ENCODE measurements at regions not wholly inside any gene's neighbourhood (a gene's known extent, or its start where the extent isn't known, plus 50 kb on each side); places are given as distances from the start of the nearest gene placed in this dataset.

DNA sequence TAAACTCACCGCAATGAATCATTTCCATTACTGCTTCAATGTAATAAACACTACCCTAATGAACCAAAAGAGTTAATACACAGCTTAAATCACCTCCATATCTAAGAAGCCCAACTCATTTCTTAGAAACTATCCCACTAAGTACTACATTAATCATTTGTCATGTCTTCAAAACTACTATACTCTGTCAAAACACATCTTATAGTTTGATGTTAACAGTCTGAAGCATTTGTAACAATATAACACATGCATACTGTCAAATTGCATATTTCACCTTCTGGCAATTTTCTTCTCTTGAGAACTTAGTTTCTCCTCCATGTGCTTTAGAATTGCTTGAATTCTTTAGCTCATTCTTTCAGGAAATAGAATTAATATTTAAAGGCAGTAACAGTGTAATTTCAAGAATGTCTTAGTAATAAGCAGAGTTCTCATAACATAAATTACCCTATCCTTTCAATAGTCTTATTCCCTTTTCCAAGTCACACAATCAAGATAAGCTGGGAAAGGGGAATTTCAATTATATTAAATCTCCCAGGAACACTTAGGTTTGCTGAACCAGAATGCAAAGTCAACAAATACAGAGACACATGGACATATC lies 199.7 kb downstream of the ATPSCKMT start:
- no peak overlapping the region for H2BK5ac ChIP-seq (ENCODE audit: insufficient read length, low read length)
- Mint-ChIP-seq H3K36me3 (ENCODE audit: insufficient read depth in 1 of 3, low read depth in 3 of 3) (peaks cover 28 to 34% (median 30%) of the 10 kb centered on the region in 3 experiments), H3K4me3 (no peak overlapping the region), H3K9me3 (peaks cover 38 to 44% of the 10 kb centered on the region in 2 experiments), H3K4me1 (peaks cover 12% of the 10 kb centered on the region in 2 experiments), H3K27ac (no peak overlapping the region), H3K27me3 (ENCODE audit: low read depth) (peaks cover 6% of the 10 kb centered on the region; the same call in 1 of the 2 replicates)
- DNase-seq: no peak
- no peak overlapping the region for H3K23ac ChIP-seq (ENCODE audit: insufficient read length, low read depth, low read length)
- no peaks in the 10 kb centered on the region for H3K4me1 ChIP-seq (ENCODE audit: insufficient read depth, low read length)
- H3K18ac ChIP-seq (ENCODE audit: insufficient read length, low read depth, low read length): no peak overlapping the region
- no peak overlapping the region for H2AFZ ChIP-seq (ENCODE audit: low read length)
- no peak overlapping the region for H3K27ac ChIP-seq (ENCODE audit: insufficient read length, low read depth, low read length)
- H3K14ac ChIP-seq (ENCODE audit: insufficient read depth, low read length): no peak overlapping the region
- H3K27me3 ChIP-seq (ENCODE audit: insufficient read depth, low read length): no peaks in the 10 kb centered on the region
- no peaks in the 10 kb centered on the region for H3K23me2 ChIP-seq (ENCODE audit: insufficient read length, low read depth, low read length, poor library complexity, severe bottlenecking)
- no CpG with 5 or more reads among the region's 1 CpG for whole genome bisulfite sequencing (ENCODE audit: extremely low coverage, insufficient read length, low lambda C conversion rate)
- peaks cover 16% of the 10 kb centered on the region for H3K9me3 ChIP-seq (ENCODE audit: control insufficient read depth, low read depth, low read length)
- H2BK120ac ChIP-seq (ENCODE audit: low read depth, low read length, poor library complexity, severe bottlenecking): no peak overlapping the region
- H2AK5ac ChIP-seq (ENCODE audit: insufficient read length, low read length): no peak overlapping the region
- no peaks in the 10 kb centered on the region for H4K20me1 ChIP-seq (ENCODE audit: control insufficient read depth, insufficient read depth, insufficient read length)
- H3K79me2 ChIP-seq (ENCODE audit: insufficient read depth, low read length): no peaks in the 10 kb centered on the region
- no peak overlapping the region for H4K8ac ChIP-seq (replicated peaks; ENCODE audit: insufficient read length, low read depth, low read length)
- no peaks in the 10 kb centered on the region for H3K79me1 ChIP-seq (ENCODE audit: insufficient read depth, low read depth, low read length, poor library complexity, severe bottlenecking)
- no peak overlapping the region for H2BK12ac ChIP-seq (ENCODE audit: insufficient read length, low read depth, low read length)
- no peak overlapping the region for H3K56ac ChIP-seq (ENCODE audit: insufficient read length, low read depth, low read length)
- no peak overlapping the region for H3K4ac ChIP-seq (ENCODE audit: low read depth, low read length)
- H2BK15ac ChIP-seq (ENCODE audit: low read depth, low read length): no peak overlapping the region
- no peak overlapping the region for H3K9ac ChIP-seq (ENCODE audit: extremely low read depth, insufficient read length, low read length)
- H4K5ac ChIP-seq (ENCODE audit: insufficient read length, low read depth, low read length): no peak overlapping the region
- H2BK20ac ChIP-seq (ENCODE audit: low read depth, low read length, poor library complexity, severe bottlenecking): no peak overlapping the region
- no peak overlapping the region for H3K4me2 ChIP-seq (ENCODE audit: insufficient read depth, insufficient read length, low read length)
- no peak for TF ChIP-seq CTCF (conservative IDR thresholded peaks at IDR 0.05)
- no peak overlapping the region for H3T11ph ChIP-seq (ENCODE audit: low read length)
- H4K91ac ChIP-seq (ENCODE audit: insufficient read length, low read depth, low read length): no peak overlapping the region
